CD4-positive, alpha-beta T cell treated with Interleukin-1 beta for 1 hour (primary cell): ENCODE measurements at regions not wholly inside any gene's neighbourhood (a gene's known extent, or its start where the extent isn't known, plus 50 kb on each side); places are given as distances from the start of the nearest gene placed in this dataset.

Source experiments
- DNase-seq, 2 donors: peaks; one replicate each; pipeline ENCODE4 v3.0.0-alpha.2; 2020 to 2022

GRCh38 chr16:51565184-51565583, 414.1 kb upstream of the SALL1 start:
- no peak for DNase-seq

- no peak for DNase-seq
Measured at GRCh38 chr16:51562891-51563290, 411.8 kb upstream of the SALL1 start.

- no peak for DNase-seq
Measured at GRCh38 chr16:51559901-51560300, 408.8 kb upstream of the SALL1 start.

DNA sequence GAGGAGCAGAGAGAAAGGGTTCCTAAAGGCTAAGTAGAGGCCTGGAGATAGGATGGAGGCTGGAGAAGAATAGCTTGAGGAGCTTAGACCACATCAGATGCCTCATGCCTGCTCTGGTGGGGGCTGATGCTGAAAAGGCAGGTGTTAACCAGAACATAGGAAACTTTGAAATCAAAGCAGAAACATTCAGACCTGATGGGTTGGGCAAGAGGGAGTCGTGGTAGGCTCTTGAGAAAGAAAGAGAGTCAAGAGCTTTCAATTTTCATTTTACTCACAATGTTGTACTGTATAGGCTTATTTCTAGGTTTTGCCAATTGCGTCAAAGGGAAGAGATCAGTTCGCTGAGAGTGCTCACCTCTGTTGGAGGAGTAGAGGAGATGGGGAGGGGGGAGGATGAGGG, 406.6 kb upstream of the SALL1 start:
- DNase-seq: no peak

GRCh38 chr16:51556694-51557340, 405.7 kb upstream of the SALL1 start:
- DNase-seq: no peak

- DNase-seq: no peak
Measured at GRCh38 chr16:51553910-51554309, 402.8 kb upstream of the SALL1 start.

GRCh38 chr16:51553314-51553713, 402.2 kb upstream of the SALL1 start:
- DNase-seq: no peak

DNA sequence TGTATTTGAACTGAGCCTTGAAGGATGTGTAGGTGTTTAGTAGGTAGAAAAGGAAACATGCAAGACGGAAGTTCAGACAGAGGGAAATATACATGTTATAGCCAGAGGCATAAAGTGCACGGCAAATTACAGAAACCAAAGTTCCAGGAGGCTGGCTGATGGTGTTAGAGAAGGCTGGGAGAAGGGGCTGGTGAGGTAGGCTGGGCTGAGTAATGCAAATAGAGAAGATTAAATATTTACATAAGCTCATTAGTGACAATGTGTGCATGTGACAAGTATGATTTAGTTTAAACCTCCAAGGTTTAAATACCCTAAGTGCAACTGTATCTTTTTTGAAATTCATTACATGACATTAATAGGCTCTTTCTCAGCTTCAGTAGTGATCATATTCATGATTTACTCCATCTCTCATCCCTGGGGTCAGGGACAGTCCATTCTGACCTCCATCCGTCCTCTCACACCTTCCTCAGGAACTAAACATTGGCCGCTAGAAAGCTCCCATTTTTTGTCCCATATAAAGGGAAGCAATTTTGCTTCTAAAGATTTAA, 399.8 kb upstream of the SALL1 start:
- no peak for DNase-seq

- DNase-seq: no peak
Measured at GRCh38 chr16:51549836-51550235, 398.8 kb upstream of the SALL1 start.

GRCh38 chr16:51545951-51546350, 394.9 kb upstream of the SALL1 start:
- DNase-seq: no peak

- DNase-seq: no peak
Measured at GRCh38 chr16:51544851-51545467, 393.9 kb upstream of the SALL1 start.

GRCh38 chr16:51543971-51544370, 392.9 kb upstream of the SALL1 start:
- DNase-seq: no peak

- DNase-seq: no peak
Measured at GRCh38 chr16:51542981-51543815, 392.1 kb upstream of the SALL1 start.

DNA sequence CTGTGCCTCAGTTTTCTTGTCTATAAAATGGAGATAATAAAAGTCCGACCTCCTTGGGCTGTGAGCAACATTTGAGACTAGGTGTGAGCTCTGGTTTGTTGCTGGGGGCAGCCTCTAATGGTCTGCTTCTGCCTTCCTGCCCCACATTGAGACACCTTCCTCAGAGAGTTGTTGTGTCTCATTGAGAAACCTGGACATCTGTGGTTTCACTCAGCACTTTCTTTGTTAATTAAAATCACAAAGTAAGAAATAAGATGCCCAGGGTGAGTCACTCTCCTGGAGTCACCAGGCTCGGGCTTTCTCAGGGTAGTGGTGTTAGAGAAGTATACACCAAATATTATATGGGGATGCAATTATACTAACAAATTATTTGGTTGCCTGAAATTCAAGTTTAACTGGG, 389.2 kb upstream of the SALL1 start:
- no peak for DNase-seq

DNA sequence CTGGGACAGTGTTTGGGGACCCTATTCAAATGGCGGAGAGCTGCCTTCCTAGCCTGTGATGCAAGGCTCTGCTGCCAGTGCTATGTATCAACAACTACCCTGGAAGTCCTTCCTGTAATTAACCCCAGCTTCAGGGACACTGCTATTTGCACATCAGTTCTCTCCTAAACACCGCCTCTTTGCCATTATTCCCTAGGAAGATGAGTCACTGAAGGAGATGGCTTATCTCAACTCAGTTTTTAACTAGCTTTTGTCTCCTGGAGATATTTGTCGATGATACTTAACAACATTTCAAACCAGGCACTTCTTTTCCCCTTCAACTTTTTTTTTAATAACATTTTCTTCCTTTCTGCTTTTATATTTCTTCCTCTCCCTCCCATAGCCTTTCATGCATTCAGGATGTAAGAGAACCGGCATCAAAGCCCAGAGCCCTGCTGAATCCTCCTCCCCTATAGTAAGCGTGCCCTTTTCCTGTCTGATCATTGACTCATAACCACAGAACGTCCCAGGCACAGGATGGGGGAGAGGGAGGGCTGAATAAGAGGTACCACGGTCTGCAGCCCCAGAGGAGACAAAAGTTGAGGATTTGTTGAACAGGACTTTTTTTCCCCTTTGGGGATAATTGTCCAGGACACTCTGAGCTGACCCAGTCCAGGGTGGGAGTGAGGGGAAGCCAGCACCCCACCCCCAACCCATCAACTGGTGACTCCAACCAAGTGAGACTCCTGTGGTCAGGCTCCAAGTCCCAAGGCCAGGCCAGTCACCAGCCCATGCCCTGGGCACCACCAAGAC, 387.8 kb upstream of the SALL1 start:
- no peak for DNase-seq

DNA sequence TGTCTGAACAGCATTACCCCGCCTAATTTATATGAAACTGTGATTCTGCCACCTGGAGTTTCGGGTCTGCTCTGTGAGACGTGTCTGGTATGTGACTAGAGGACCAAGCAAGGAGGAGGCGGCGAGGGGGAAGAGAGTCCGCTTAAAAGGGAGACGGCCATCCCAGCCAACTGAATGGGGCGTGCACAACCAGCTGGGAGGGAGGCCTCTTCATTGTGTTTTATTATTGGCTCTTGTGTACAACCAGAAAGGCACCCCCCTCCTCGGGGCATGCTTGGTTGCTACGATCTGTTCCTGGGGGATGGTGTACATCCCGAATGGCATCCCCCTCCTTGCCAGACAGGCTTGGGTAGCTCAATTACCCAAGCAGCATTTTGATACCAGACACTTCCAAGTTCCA, 384.5 kb upstream of the SALL1 start:
- no peak for DNase-seq

DNA sequence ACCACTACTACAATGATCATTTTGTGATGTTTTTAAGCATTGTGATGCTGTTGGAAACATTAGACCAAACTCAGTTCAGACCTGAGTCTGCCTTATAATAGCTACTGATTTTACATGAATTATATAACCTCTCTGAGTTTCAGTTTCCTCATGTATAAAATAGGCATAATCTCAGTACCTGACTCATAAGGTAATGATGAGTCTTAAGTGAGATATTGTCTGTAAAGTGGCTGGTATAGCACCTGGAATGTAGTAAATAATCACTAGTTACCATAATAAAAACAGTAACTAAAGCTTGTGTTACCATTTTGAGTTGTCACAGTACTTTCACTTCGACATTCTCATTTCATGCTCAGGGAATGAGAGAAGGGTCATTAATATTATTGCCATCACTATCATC, 381.5 kb upstream of the SALL1 start:
- DNase-seq: no peak

GRCh38 chr16:51531271-51531670, 380.2 kb upstream of the SALL1 start:
- no peak for DNase-seq

DNA sequence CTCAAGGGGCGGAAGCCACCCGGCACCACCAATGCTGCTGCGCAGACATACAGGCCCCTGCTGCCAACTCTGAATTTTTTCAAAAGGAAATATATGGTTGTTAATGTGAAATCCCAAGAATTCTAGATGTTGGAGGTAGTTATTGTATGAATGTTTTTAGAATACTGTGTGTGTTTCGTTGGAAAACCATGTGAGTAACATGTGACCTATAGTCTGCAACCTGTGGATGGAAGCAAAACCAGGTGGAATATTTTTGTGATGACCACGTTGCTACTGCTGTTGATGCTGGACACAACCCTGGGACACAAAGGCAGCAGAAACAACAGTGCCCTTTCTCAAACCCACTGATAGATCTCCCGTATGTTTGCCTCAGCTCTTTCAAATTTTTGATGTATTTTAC, 376.3 kb upstream of the SALL1 start:
- no peak for DNase-seq

- no peak for DNase-seq
Measured at GRCh38 chr16:51526621-51527020, 375.6 kb upstream of the SALL1 start.

GRCh38 chr16:51524555-51525373, 373.7 kb upstream of the SALL1 start:
- no peak for DNase-seq

- DNase-seq: no peak
Measured at GRCh38 chr16:51524070-51524469, 373.0 kb upstream of the SALL1 start.
